Endothelial cell of umbilical vein (primary cell): ENCODE measurements at regions not wholly inside any gene's neighbourhood (a gene's known extent, or its start where the extent isn't known, plus 50 kb on each side); places are given as distances from the start of the nearest gene placed in this dataset.

ENCODE experiments used
- BruUV-seq: library from RNA; stranded (reverse); fragments of 400-500 nt; replicated peaks from 2 replicates; lab custom pipeline; 2021; lab: Mats Ljungman, UMichigan
- CTCF ChIA-PET: fragments of 300-600, 350-600 bp; sonication (Branson Sonifier 250); formaldehyde crosslinking; loops from one replicate; lab custom pipeline; 2021; ENCODE audit warnings: antibody characterized with exemption, inconsistent platforms; lab: Charles Lee
- POLR2A ChIA-PET: fragments of 300-600, 350-600 bp; sonication (Branson Sonifier 250); formaldehyde crosslinking; loops from one replicate; lab custom pipeline; 2021; ENCODE audit warnings: antibody characterized with exemption, inconsistent platforms; lab: Charles Lee
- DNase-seq: peaks from one replicate; pipeline ENCODE4 v3.0.0-alpha.2; 2011; ENCODE audit warnings: low read depth, low spot score
- FAIRE-seq: peaks from 2 replicates; lab custom pipeline; 2011; peaks lifted over from hg19 to GRCh38; lab: Jason Lieb, UNC
- H2AFZ ChIP-seq: 2 replicates; pipeline ENCODE4 v1.6.0; 2012; ENCODE audit warnings: low read depth, low read length, control low read depth, inconsistent platforms
- H3K27ac ChIP-seq: 2 replicates; pipeline ENCODE4 v1.5.1; 2011; ENCODE audit warnings: low read depth, mild to moderate bottlenecking, control low read depth, low read length, moderate library complexity; ENCODE audit not compliant: insufficient read depth
- H3K27me3 ChIP-seq, 2 experiments: 2 replicates each; pipeline versions ENCODE4 v1.6.0 to v1.6.1; 2011; ENCODE audit warnings: low read length in 2 of 2, mixed read lengths in 1 of 2; ENCODE audit not compliant: control insufficient read depth in 2 of 2, insufficient read depth in 2 of 2
- H3K36me3 ChIP-seq, 2 experiments: 2 replicates in 1 of 2; 3 replicates in 1 of 2; pipeline ENCODE4 v1.5.1; 2011; ENCODE audit warnings: low read length in 2 of 2, mild to moderate bottlenecking in 1 of 2, moderate library complexity in 1 of 2; ENCODE audit not compliant: control insufficient read depth in 2 of 2, insufficient read depth in 2 of 2; ENCODE audit errors: extremely low read depth in 1 of 2
- H3K4me1 ChIP-seq: 3 replicates; pipeline ENCODE4 v1.5.1; 2011; ENCODE audit warnings: mild to moderate bottlenecking, low read length; ENCODE audit not compliant: control insufficient read depth, insufficient read depth; ENCODE audit errors: extremely low read depth
- H3K4me2 ChIP-seq: 2 replicates; pipeline ENCODE4 v1.6.1; 2011; ENCODE audit warnings: low read length, control low read depth, mixed read lengths; ENCODE audit not compliant: insufficient read depth
- H3K4me3 ChIP-seq, 3 experiments: fragments of 200-600 bp in 1 of 3; sonication (generic), shearing (Covaris generic) in 1 of 3; replicated peaks in 1 of 3; 2 replicates each; pipeline ENCODE4 v1.5.1; 2011 to 2016; ENCODE audit warnings: control low read depth in 3 of 3, low read length in 3 of 3, mild to moderate bottlenecking in 2 of 3, inconsistent platforms in 1 of 3, low read depth in 1 of 3, moderate library complexity in 1 of 3; ENCODE audit not compliant: insufficient read depth in 1 of 3
- H3K79me2 ChIP-seq: 2 replicates; pipeline ENCODE4 v1.6.0; 2012; ENCODE audit warnings: low read length, inconsistent platforms; ENCODE audit not compliant: control insufficient read depth, insufficient read depth
- H3K9ac ChIP-seq: replicated peaks from 2 replicates; pipeline ENCODE3; 2011; ENCODE audit warnings: low read length, control low read depth; ENCODE audit not compliant: insufficient read depth; ENCODE audit errors: extremely low read depth
- H3K9me1 ChIP-seq: replicated peaks from 3 replicates; pipeline ENCODE4 v1.6.0; 2011; ENCODE audit warnings: mild to moderate bottlenecking, low read length; ENCODE audit not compliant: control insufficient read depth, insufficient read depth; ENCODE audit errors: extremely low read depth
- H3K9me3 ChIP-seq: replicated peaks from 2 replicates; pipeline ENCODE4 v1.5.1; 2012; ENCODE audit warnings: low read length, inconsistent platforms; ENCODE audit not compliant: control insufficient read depth, insufficient read depth
- H4K20me1 ChIP-seq: replicated peaks from 2 replicates; pipeline ENCODE3; 2011; ENCODE audit warnings: mild to moderate bottlenecking, low read length; ENCODE audit not compliant: control insufficient read depth, insufficient read depth; ENCODE audit errors: extremely low read depth
- CTCF ChIP-seq, 2 donors: IDR thresholded peaks; 1 replicate in 1 of 2; 2 replicates in 1 of 2; pipeline ENCODE4 v1.5.1; 2011; ENCODE audit warnings: low read length in 2 of 2, mild to moderate bottlenecking in 2 of 2, moderate library complexity in 2 of 2, control low read depth in 1 of 2, inconsistent platforms in 1 of 2, low read depth in 1 of 2; ENCODE audit not compliant: insufficient read depth in 1 of 2; ENCODE audit errors: extremely low read depth in 1 of 2
- EZH2 ChIP-seq: IDR thresholded peaks from 2 replicates; pipeline ENCODE4 v1.6.1; 2012; ENCODE audit warnings: borderline replicate concordance, low read depth, mild to moderate bottlenecking, moderate library complexity, low read length, inconsistent platforms; ENCODE audit not compliant: severe bottlenecking
- FOS ChIP-seq: IDR thresholded peaks from 2 replicates; pipeline ENCODE4 v1.6.1; 2011; ENCODE audit warnings: mild to moderate bottlenecking, low read length, moderate library complexity, borderline replicate concordance; ENCODE audit not compliant: insufficient read depth
- GATA2 ChIP-seq: IDR thresholded peaks from 2 replicates; pipeline ENCODE4 v1.7.0; 2011; ENCODE audit warnings: low read depth, mild to moderate bottlenecking, moderate library complexity, mixed read lengths, low read length; ENCODE audit not compliant: insufficient read length, insufficient read depth
- JUN ChIP-seq: IDR thresholded peaks from 2 replicates; pipeline ENCODE4 v1.6.1; 2011; ENCODE audit warnings: borderline replicate concordance, low read depth; ENCODE audit not compliant: insufficient read length, insufficient read depth
- MAX ChIP-seq: IDR thresholded peaks from 2 replicates; pipeline ENCODE4 v1.6.1; 2011; ENCODE audit not compliant: insufficient read depth, insufficient read length
- MYC ChIP-seq: IDR thresholded peaks from one replicate; pipeline ENCODE4 v1.6.1; 2011; ENCODE audit warnings: mild to moderate bottlenecking, low read depth, low read length
- POLR2A ChIP-seq: IDR thresholded peaks from 2 replicates; pipeline ENCODE4 v1.6.1; 2012; ENCODE audit warnings: low read depth, mild to moderate bottlenecking, control low read depth, low read length
- POLR2AphosphoS5 ChIP-seq: IDR thresholded peaks from 2 replicates; pipeline ENCODE4 v1.6.1; 2012; ENCODE audit warnings: low read depth, mild to moderate bottlenecking, control low read depth, low read length, moderate library complexity; ENCODE audit not compliant: insufficient read depth
- dilution Hi-C: fragments of 300-500 bp; cut with MboI; formaldehyde crosslinking; loops from one replicate; pipeline ENCODE4 v1.15.0; 2019; ENCODE audit warnings: low sequenced_read_pairs; ENCODE audit not compliant: extremely low pct_ligation_motif_present
- intact Hi-C: fragments of 100-400 bp; cut with micrococcal nuclease; formaldehyde crosslinking; loops from one replicate; pipeline ENCODE4 v1.10.0; 2022

GRCh38 chrX:6851140-6851539 is 296.4 kb upstream of the STS start:
- no peak overlapping the region for H2AFZ ChIP-seq
- FAIRE-seq (no peak), DNase-seq (no peak)
- no peaks in the 10 kb centered on the region for H3K9me3 ChIP-seq
- H3K9me1 ChIP-seq: no peaks in the 10 kb centered on the region
- H3K27me3 ChIP-seq: no peaks in the 10 kb centered on the region
- POLR2A ChIA-PET: no interaction called here
- H4K20me1 ChIP-seq: no peaks in the 10 kb centered on the region
- TF ChIP-seq MYC (no peak), FOS (no peak), JUN (no peak), EZH2 (no peak), POLR2AphosphoS5 (no peak), GATA2 (no peak), MAX (no peak), POLR2A (no peak), CTCF (IDR thresholded peaks at IDR 0.05; ENCODE audit: extremely low read depth in 1 of 2, insufficient read depth in 1 of 2, low read depth in 1 of 2, low read length in 2 of 2) (no peak)
- no TSS peak for BruUV-seq
- no peaks in the 10 kb centered on the region for H3K36me3 ChIP-seq
- H3K4me1 ChIP-seq: no peaks in the 10 kb centered on the region
- no peak overlapping the region for H3K27ac ChIP-seq
- CTCF ChIA-PET: no interaction called here
- dilution Hi-C loops (no loop called here), intact Hi-C loops (no loop called here)
- no peaks in the 10 kb centered on the region for H3K79me2 ChIP-seq
- H3K4me2 ChIP-seq: no peak overlapping the region
- no peak overlapping the region for H3K4me3 ChIP-seq
- no peak overlapping the region for H3K9ac ChIP-seq
